ENCODE measurements at regions not wholly inside any gene's neighbourhood (a gene's known extent, or its start where the extent isn't known, plus 50 kb on each side); places are given as distances from the start of the nearest gene placed in this dataset.
"Not testable (repeated sequence)": the region's sequence is repeated elsewhere in the genome, so short reads cannot be mapped to it uniquely, and the experiment has no call there.

DNA sequence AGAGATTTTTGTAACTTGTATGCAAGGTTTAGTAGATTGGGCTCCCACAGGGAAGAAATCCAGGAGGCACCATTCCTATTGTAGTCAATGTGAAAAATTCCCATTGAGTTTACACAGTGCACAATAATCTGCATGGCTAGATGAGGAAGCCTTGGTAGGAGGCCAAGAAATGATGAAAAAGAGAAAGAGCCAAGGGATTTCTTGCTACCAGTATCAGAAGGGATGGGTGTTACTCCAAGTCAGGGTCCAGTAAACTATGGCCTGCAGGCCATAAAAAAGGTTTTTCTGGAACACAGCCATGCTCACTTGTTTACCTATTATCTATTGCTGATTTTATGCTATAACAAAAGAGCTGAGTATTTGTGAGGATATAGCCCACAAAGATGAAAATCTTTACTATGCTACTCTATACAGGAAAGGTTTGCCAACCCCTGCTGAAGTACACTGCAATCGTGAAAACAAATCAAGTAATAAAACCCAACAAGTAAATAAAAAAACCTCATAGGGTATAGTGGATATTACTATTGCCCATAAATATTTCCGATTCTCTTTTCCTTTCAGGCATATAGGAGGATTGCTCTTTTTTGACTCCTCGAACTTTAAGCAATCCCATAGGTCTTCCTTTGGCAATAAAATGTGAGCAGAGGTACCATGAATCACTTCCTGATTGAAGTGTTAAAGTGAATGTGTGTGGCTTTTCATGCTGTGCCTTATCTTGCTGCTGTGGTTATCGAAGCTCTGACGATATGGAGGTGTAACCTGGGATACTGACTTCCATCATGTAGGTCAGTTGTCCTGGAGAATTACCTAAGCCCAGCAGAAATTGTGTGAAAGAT lies 256.3 kb upstream of the MAGI2 start:
- DNase-seq: no peak

DNA sequence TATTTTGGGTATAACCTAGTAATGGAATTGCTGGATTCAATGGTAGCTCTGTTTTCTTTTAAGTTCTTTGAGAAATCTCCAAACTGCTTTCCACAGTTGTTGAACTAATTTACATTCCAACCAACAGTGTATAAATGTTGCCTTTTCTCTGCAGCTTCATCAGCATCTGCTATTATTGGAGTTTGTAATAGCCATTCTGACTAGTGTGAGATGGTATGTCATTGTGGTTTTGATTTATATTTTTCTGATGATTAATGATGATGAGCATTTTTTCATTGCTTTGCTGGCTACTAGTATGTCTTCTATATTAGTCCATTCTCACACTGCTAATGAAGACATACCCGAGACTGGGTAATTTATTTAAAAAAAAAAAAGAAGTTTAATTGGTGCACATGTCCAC lies 248.6 kb upstream of the MAGI2 start:
- DNase-seq: no peak

DNA sequence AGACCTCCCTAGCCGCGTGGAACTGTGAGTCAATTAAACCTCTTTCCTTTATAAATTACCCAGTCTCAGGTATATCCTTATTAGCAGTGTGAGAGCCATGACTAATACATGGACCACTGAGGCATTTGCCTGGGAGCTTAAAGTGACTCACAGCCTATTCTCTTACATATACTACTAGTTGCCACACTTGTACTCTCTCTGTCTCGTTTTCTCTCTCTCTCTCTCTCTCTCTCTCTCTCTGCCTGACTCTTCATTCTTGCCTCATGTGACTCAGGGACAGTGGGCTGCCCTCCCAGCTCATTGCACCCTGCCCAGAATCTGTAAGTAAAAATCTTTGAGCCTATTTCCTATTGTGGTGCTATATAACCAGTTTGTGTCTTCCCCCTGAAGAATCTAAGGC lies 238.5 kb upstream of the MAGI2 start:
- no peak for DNase-seq

DNA sequence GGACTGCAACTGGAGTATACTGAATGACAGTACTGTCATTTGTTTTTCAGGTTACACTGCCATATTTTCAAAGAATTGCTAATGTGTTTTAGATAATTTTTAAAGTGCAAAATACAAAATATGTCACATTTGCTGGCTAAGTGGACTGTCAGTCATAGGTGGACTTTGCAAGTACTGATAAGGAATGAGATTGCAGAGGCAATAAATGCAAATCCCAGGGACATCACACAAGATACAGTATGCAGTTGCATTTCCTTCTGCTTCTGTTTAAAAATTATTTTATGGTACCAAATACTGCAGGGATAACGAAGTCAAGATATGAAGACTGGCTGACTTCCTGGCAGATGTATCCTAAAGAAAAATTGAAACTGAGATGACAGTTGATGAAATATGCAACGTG lies 237.6 kb upstream of the MAGI2 start:
- no peak for DNase-seq

DNA sequence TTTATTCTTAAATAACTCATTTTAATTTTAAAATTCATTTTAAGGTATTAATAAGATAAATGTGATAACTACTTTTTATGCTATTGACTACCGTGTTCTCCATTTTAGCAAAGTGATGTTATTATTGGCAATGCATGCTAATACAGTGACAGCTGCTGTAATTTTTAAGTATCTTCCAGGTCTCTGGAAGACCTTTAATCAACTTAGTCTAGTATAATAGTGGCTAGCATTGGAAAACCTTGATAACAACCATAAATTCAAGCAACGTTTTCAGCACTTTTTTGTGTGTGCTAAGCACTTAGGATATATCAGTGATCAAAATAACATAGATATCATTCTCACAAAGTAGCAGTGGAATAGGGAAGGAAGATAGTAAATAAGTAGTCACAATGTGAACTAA lies 230.9 kb upstream of the MAGI2 start:
- no peak for DNase-seq

DNA sequence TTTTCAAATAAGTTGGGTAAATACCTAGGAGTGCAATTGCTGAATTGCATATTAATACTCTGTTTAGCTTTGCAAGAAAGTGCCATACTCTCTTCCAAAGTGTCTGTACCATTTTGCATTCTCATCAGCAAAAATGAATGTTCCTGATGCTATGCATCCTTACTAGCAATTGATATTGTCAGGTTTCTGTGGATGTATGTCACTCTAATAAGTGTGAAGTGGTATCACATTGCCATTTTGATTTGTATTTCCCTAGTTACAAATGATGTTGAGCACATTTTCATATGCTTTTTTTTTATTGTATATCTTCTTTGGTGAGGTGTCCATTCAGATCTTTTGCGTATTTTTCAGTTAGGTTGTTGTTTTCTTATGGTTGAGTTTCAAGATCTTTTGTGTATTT lies 230.4 kb upstream of the MAGI2 start:
- no peak for DNase-seq

DNA sequence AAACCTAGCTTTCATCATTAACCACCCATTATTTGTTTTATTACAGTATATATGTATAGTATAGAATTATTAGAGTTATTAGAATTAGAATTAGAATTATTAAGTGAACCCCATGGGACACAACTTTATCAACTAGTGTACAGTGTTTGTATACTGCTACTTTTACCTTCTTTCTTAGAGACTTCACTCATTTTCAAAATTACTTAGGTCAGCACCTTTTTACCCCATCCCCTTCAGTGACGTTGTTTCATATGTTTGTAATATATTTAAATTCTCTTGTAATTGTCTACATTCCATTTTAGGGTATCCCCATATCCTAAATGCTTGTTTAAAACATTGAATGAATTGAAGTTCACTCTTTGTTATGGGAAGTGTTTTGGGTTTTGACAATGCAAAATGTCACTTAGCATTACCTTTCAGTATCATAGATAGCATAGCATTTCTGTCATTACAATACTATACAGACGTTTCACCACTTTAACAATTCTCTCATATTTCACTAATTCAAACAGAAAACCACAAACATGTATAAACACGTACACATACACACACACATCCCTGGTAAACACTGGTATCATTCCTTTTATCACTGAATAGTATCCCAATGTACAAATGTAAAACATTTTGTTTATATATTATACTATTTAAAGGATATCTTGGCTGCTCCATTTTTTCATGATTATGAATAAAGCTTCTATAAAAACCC lies 229.9 kb upstream of the MAGI2 start:
- DNase-seq: no peak

DNA sequence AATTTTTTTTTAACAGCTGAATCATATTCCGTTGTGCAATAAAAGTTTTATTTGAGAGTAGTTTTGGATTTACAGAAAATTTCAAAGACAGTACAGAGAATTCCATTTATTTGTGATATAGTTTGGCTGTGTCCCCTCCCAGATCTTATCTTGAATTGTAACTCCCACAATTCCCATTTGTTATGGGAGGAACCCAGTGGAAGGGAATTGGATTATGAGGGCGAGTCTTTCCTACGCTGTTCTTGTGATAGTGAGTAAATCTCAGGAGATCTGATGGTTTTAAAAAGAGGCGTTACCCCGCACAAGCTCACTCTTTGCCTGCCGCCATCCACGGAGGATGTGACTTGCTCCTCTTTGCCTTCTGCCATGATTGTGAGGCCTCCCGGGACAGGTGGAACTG lies 228.0 kb upstream of the MAGI2 start:
- no peak for DNase-seq

DNA sequence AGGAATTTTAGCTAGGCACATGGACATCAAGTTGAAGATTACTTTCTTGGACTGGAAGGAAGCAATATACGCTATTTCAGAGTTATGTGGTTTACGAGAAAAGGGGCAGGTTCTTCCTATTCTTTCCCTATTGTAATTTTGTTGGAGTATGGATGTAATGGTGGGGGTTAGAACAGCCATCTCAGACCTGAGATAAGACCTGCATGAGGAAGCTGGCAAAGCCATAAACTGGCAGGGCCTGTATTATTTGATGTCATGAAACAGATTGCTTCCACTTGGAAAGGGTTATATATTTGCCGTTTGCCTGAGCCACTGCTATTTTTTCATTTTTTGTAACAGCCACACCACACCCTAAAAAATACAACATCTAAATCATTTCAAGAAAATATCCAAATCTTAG lies 220.5 kb upstream of the MAGI2 start:
- DNase-seq: no peak

DNA sequence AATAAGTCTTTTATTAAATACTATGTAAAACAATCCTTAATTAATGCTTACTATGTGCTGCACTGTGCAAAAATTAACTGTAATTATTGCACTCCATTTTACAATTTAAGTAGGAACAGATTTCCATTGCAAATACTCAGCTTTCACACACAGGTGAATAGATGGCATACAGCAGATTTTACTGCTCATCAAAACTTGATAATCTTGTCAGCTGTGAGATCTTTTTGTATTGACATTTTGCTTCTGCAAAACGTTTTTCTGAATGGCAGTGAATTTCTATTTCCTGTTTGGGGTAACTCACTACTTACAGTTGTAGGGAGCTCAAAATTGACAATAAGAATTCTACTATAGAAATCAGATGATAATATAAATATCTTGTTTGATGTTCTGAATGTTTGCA lies 220.0 kb upstream of the MAGI2 start:
- no peak for DNase-seq

DNA sequence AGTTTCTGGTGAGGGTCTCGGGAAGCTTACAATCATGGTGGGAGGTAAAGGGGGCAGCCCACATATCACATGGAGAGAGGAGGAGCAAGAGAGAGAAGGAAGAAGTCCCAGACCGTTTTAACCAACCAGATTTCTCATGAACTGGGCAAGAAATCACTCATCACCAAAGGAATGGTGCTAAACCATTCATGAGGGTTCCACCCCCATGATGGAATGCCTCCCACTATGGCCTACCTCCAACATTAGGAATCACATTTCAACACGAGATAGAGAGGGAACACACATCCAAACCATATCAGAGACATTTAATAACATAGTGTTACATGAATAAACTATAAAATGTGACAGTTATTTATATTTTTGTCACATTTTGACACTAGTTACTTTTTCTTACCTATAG lies 214.8 kb upstream of the MAGI2 start:
- DNase-seq: no peak

DNA sequence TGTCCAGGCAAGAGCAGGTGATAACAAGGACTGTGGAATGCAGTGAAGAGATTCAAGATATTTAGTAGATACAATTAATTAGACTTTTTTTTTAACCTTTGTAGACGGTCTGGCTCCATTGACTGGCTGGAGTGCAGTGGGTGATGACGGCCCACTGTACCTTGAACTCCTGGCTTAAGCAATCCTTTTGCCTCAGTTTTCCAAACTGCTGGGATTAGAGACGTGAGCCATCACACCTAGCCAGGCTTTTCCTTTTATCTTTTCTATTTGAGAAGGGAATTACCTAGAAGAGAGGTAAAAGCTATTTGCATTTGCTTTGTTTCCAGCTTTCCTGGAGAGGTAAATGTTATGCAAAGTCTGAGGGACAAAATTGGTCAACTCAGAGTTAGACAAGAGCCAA lies 213.0 kb upstream of the MAGI2 start:
- no peak for DNase-seq

DNA sequence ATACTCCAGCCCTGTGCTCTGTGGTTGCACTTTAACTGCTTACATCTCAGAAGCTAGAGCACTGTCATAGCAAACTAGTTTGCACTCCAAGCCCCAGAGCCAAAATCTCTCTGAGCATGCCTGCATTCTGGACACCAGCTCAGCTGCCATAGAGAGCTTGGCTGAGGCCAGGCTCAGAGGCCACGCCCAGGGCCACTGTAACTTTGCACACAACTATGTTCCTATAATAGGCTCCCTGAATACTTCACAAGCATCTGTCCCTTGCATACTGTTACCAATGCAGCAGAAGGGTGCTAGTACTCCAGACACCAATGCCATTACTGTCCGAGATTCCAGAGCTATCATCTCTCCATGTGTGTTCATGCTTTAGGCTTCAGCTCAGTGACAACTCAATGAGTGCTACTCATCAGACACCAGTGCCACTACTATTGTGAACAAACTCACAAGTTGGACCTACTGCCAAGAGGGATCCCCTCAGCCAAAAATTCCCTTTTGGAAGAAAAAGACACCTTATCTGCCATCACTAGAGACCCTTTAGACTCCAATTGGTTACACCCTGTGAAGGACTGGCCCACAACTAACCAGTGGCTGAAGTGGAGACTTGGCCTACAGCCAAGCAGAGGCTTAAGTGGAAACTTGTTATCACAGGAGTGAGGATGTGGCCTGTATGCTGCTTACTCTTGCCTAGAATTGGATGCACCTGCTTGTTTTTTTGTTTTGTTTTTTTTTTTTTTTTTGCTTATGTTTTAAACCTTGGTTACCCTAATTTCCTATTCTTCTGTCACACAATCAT lies 211.6 kb upstream of the MAGI2 start:
- no peak for DNase-seq

DNA sequence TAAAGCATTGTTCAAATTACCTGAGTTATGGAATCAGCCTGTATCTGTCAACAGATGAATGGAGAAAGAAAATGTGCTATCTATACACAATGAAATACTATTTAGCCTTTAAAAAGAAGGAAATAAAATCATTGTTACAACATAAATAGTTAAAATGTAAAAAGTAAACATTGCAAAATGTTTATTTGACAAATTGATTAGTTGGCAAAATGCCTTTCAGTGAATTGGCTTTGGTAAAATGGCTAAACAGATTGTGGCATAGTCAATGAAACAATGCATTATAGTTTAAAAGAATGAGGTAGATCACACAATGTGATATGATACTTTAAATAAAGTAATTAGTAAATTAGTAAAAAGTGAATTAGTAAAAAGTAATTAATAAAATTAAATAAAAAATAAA lies 204.8 kb upstream of the MAGI2 start:
- DNase-seq: no peak

DNA sequence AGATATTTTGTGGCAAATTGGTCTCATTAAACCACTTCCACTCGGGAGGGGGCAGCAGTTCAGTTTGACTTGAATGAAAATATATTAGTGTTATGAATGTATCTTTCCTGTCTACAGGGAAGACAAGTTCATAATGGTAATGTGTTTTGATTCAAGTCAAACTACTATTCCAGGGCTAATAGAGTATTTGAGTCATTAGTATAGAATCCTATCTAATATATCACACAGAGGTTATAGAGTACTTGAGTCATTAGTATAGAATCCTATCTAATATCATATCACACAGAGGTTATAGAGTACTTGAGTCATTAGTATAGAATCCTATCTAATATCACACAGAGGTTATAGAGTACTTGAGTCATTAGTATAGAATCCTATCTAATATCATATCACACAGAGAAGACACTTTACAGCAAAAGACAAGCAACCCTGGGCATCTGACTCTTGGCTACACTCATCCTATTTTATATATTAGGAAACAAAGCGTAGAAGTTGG lies 199.7 kb upstream of the MAGI2 start:
- no peak for DNase-seq

DNA sequence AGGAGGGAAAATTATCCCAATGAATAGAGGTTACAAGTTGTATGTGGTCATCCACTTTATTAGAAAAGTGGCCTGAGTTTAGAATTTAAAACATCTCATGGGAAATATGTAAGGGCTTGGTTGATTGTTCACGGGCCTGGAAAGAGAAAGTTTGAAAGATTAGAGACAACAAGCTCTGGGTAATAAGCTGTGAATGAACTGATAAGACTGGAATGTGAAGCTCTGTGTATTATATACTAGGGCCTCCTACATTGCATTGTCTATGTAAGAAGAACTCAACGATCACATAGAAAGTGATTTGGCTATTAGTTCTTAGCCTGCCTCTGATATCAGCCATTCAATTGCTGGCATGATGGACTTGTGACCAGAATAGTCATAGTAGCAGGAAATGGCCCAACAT lies 199.2 kb upstream of the MAGI2 start:
- DNase-seq: no peak

DNA sequence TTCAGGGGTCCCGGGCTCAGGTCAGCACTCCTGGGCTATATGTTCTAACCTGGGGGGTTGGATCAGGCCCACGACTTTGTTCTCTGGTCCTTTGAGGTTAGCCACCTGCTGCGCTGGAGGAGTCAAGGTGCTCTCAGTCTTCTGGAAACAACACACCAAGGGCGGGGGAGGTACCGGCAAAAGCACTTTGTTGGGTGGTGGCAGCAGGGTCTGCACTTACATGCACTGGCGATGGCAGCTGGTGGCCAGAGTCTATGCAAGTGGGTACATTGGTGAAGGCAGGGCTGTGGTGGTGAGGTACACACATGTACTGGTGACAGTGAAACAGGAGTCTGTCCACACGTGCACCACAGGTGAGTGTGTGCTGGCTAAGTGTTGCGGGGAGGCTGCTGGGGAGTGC lies 194.2 kb upstream of the MAGI2 start:
- no peak for DNase-seq

DNA sequence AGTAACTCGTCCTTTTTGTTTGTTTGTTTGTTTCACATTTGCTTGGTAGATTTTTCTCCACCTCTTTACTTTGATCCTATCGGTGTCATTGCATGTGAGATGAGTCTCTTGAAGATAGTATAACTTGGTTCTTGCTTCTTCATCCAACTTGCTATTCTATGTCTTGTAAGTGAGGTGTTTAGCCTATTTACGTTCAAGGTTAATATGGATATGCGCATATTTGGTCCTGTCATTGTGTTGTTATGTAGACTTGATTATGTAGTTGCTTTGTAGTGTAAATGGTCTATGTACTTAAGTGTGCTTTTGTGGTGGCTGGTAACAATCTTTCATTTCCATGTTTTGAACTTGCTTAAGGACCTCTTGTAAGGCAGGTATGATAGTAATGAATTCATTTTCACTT lies 192.8 kb upstream of the MAGI2 start:
- no peak for DNase-seq

DNA sequence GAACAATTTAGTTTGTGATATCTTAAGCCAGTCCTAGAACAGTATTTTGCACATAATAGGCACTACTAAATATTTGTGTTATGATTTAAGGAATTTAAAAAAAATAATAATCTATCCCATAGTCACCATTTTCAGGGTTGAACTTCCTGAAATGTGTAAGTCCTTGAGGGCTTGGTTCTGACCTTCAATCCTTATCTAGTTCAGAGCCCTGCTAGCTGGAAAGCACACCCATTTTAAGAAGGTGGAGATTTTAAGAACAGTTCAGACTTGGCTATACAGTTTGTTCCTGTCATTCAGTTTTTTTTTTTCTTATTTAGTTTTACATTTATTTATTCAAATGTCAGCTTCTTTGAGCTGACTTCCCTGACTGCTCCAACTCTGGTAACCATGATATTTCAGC lies 183.4 kb upstream of the MAGI2 start:
- no peak for DNase-seq

DNA sequence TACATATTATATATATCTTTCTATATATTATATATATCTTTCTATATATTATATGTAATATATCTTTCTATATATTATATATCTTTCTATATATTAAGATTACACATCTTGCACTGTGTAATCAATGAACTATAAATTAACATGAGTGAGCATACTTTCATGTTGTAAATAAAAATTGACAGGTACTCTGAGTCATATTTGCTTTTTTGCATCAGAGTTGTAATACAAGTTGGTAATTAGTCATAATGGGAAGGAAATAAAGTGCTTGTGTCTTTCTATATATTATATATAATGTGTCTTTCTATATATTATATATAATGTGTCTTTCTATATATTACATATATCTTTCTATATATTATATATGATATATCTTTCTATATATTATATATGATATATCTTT lies 172.5 kb upstream of the MAGI2 start:
- DNase-seq: not testable (repeated sequence)

DNA sequence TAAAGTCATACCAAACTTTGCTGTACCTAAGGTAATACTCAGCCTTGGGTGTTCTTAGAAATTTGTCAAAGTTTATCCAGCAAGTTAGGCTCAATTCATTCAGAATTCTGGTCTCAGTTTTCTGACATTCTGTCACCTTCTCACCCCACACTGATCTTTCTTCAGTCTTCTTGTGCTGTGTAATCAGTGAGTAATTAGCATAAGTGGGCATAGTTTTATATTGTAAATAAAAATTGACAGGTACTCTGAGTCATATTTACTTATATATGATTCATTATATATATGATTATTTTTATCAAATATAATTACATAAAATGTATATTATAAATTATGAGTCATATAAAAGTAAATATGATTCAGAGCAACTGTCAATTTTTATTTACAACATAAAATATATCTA lies 170.9 kb upstream of the MAGI2 start:
- DNase-seq: no peak

DNA sequence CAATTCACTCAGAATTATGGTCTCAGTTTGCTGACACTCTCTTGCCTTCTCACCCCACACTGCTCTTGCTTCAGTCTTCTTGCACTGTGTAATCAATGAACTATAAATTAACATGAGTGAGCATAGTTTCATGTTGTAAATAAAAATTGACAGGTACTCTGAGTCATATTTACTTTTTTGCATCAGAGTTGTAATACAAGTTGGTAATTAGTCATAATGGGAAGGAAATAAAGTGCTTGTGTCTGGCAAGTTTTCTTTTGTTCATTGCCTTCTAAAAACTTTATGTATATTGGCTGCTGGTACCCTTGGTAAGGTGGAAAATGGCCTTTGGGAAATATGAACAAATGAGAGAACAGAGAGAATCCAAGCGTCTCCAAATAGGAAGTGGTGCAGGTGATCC lies 169.3 kb upstream of the MAGI2 start:
- DNase-seq: no peak

DNA sequence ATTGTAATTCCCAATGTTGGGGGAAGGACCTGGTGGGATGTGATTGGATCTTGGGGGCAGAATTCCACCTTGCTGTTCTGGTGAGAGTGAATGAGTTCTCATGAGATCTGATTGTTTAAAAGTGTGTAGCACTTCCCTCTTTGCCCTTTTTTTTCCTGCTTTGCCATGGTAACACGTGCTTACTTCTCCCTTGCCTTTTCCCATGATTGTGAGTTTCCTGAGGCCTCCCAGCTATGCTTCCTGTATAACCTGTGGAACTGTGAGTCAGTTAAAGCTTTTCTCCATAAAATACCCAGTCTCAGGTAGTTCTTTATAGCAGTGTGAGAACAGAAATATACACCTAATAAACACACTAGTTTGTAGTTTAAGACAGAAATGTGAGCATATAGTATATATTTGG lies 166.8 kb upstream of the MAGI2 start:
- no peak for DNase-seq

DNA sequence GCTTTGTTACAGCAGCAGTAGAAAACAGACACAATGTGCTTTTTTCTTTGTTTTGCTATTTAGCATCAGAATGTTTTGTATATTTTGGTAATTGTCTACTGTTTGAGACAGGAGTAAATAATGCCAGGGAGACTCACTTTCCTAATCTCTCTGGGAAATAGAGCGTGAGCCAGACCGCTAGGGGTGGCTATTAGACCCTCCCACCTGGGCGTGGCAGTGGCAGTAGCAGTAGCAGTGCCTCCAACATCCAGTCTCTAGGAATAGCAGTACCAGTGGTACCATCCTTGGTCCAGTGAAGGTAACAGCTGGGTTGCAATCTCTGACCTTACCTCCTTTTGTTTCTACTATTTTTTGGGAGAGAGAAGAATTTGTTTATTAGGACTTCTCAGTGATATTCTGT lies 165.7 kb upstream of the MAGI2 start:
- no peak for DNase-seq
